ENCODE measurements at regions not wholly inside any gene's neighbourhood (a gene's known extent, or its start where the extent isn't known, plus 50 kb on each side); places are given as distances from the start of the nearest gene placed in this dataset.

DNA sequence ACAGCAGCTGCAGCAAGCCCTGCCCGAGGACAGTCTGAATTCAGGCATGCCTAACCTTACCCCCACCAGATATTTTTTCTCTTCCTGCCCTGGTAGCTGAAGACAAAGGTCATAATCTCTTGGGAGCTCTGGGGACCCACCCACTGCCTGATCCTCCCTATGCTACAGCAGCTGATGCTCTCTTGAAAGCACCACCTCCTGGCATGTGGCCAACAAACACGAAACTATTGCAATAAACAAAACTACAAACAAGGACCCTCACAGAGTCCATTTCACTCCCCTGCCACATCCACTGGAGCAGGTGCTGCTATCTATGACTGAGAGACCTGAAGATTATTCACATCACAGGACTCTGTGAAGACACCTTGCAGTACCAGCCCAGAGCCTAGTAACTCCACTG, 238.5 kb upstream of the HS3ST5 start:
- no peak for DNase-seq
- CTCF ChIA-PET = no interaction called here
- Mint-ChIP-seq H3K9me3 (ENCODE audit: low read depth) (peaks cover 5% of the 10 kb centered on the region), H3K4me1 (no peaks in the 10 kb centered on the region), H3K4me3 (no peak overlapping the region), H3K27ac (no peak overlapping the region), H3K36me3 (no peaks in the 10 kb centered on the region), H3K27me3 (no peaks in the 10 kb centered on the region)
- ATAC-seq = no peak

DNA sequence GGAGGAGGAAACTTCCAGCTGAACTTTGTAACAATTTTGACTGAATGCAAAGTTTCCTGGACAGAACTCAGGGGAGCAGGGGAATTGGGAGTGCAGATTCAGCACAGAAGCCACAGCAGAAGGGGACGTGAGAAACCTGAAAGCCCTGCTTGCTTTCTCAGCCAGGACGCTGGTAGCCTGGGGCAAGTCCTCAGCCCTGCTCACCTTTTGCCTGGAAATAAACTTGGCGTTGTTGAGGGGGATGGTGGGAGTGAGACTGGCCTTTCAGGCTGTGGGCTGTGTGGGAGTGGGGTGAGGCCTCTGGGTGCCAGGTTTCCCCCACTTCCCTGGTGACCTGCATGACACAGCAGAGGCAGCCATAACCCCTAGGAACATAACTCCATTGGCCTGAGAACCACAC, 238.1 kb upstream of the HS3ST5 start:
- ATAC-seq (no peak), DNase-seq (no peak)
- Mint-ChIP-seq H3K4me1 (no peaks in the 10 kb centered on the region), H3K4me3 (no peak overlapping the region), H3K36me3 (no peaks in the 10 kb centered on the region), H3K27me3 (no peaks in the 10 kb centered on the region), H3K27ac (no peak overlapping the region), H3K9me3 (ENCODE audit: low read depth) (peaks cover 5% of the 10 kb centered on the region)
- CTCF ChIA-PET = no interaction called here

DNA sequence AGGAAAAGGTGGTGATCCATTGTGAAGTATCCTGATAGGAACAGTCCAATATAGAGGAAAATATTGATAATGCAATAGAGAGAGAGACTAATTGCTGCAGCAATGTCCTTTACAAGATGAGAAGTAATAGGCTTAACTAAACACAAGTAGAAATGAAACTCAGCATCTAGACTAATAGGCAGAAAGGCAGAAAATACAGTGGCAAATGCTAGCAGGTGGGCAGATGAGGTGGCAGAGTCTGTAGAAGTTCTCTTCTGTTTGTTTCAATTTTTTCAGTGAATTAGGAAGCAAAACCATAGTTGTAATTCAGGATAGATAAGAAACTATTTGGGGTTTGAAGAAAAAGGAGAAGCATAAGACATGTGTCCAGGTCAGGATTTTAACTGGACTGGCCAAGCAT, 236.7 kb upstream of the HS3ST5 start:
- no peak for DNase-seq
- Mint-ChIP-seq H3K36me3 (no peaks in the 10 kb centered on the region), H3K4me3 (no peak overlapping the region), H3K4me1 (no peaks in the 10 kb centered on the region), H3K27me3 (no peaks in the 10 kb centered on the region), H3K27ac (no peak overlapping the region), H3K9me3 (ENCODE audit: low read depth) (peaks cover 5% of the 10 kb centered on the region)
- ATAC-seq = no peak
- CTCF ChIA-PET = no interaction called here

- Mint-ChIP-seq H3K27me3 (no peaks in the 10 kb centered on the region), H3K27ac (no peak overlapping the region), H3K4me1 (no peaks in the 10 kb centered on the region), H3K36me3 (no peaks in the 10 kb centered on the region), H3K9me3 (ENCODE audit: low read depth) (peaks cover 8% of the 10 kb centered on the region), H3K4me3 (no peak overlapping the region)
- ATAC-seq (no peak), DNase-seq (no peak)
- CTCF ChIA-PET = no interaction called here
Observed at GRCh38 chr6:114577109-114577508, 234.3 kb upstream of the HS3ST5 start.

- ATAC-seq (no peak), DNase-seq (no peak)
- H3K27me3 Mint-ChIP-seq = no peaks in the 10 kb centered on the region
- H3K27ac Mint-ChIP-seq = no peak overlapping the region
- no peak overlapping the region for H3K4me3 Mint-ChIP-seq
- H3K4me1 Mint-ChIP-seq = no peaks in the 10 kb centered on the region
- H3K9me3 Mint-ChIP-seq (ENCODE audit: low read depth) = peaks cover 6% of the 10 kb centered on the region
- CTCF ChIA-PET = no interaction called here
- H3K36me3 Mint-ChIP-seq = no peaks in the 10 kb centered on the region
Observed at GRCh38 chr6:114576330-114576729, 233.5 kb upstream of the HS3ST5 start.

DNA sequence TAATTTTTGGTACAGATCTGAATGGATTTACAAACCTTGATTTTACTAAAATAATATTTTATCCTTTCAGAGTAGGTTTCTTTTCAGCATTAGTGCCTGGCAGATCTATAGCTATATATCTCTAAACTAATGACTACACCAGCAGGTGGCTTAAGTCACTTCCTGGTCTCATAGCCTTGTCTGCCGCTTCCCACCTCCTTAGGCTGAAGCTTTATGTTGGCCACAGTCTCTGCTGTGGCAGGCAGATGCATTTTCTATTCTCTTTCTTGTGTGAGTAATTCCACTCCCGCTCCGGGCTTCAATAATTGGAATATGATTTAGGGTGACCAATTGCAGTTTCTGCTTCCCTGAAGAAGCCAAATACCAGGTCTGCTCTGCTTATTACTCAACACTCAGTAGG, 226.8 kb upstream of the HS3ST5 start:
- CTCF ChIA-PET = no interaction called here
- Mint-ChIP-seq H3K4me1 (no peaks in the 10 kb centered on the region), H3K27me3 (no peaks in the 10 kb centered on the region), H3K36me3 (no peaks in the 10 kb centered on the region), H3K4me3 (no peak overlapping the region), H3K27ac (no peak overlapping the region), H3K9me3 (ENCODE audit: low read depth) (peaks cover 5% of the 10 kb centered on the region)
- ATAC-seq (no peak), DNase-seq (no peak)

DNA sequence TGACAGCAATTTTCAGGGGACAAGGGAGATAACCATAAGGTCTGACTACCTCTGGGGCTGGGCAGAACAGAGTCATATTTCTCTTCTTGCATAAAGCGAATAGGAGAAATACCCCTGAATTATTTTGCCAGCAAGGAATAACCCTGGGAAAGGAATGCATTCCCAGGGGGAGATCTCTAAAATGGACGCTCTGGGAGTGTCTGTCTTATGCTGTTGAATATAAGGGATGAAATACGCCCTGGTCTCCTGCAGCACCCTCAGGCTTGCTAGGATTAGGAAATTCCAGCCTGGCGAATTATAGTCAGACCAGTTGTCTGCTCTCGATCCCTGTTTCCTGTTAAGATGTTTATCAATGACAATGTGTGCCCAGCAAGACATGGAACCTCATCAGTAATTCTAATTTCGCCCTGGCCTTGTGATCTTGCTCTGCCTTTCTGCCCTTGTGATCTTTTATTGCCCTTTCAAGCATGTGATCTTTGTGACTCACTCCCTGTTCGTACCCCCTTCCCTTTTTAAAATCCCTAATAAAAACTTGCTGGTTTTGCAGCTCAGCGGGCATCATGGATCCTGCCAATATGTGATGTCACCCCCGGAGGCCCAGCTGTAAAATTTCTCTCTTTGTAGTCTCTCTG, 221.6 kb upstream of the HS3ST5 start:
- Mint-ChIP-seq H3K36me3 (no peaks in the 10 kb centered on the region), H3K27me3 (no peaks in the 10 kb centered on the region)
- CTCF ChIA-PET = no interaction called here

DNA sequence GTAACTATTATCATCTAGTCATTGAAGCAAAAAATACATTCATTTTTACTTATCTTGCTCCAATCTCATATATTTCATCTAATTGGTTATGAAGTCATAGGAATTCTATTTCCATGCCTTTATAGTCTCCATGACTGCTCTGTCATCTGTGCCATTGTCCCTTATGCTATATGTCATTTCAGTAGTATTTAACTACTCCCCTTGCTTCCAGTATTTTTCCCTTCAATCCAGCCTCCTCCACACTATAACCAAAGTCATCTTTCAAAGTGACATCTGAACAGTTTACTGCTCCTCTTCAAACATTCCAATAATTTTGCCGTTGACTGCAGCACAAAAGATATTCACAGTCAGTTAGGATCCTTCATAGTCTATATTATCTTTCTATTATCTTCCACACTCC, 216.6 kb upstream of the HS3ST5 start:
- no peaks in the 10 kb centered on the region for H3K36me3 Mint-ChIP-seq
- peaks cover 9% of the 10 kb centered on the region for H3K9me3 Mint-ChIP-seq (ENCODE audit: low read depth)
- CTCF ChIA-PET = no interaction called here
- no peak overlapping the region for H3K4me3 Mint-ChIP-seq
- no peak for ATAC-seq
- H3K27ac Mint-ChIP-seq = no peak overlapping the region
- H3K4me1 Mint-ChIP-seq = no peaks in the 10 kb centered on the region
- no peaks in the 10 kb centered on the region for H3K27me3 Mint-ChIP-seq
- DNase-seq = no peak

More for the DNA sequence above, 221.6 kb upstream of the HS3ST5 start:
- H3K27ac Mint-ChIP-seq = no peak overlapping the region
- H3K4me1 Mint-ChIP-seq = no peaks in the 10 kb centered on the region
- peaks cover 13% of the 10 kb centered on the region for H3K9me3 Mint-ChIP-seq (ENCODE audit: low read depth)
- no peak for DNase-seq
- H3K4me3 Mint-ChIP-seq = no peak overlapping the region
- no peak for ATAC-seq

DNA sequence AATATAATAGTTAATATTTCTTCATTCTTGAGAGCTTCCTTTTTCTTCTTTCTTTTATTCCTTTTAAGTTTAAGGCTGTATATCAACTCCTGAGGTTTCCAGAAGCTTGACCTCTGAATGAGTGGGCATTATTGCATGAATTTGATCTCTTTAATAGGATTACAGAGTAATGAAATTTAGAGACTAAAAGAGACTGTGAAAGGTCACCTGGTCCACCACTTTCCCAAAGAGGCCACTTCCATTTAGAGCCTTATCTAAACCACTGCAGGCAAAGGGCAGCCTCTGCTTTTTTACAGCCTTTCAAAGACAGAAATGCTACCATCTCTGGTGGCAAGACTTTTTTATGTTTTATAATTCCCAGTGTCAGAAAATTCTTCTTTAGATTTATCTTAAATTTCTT, 215.3 kb upstream of the HS3ST5 start:
- Mint-ChIP-seq H3K4me3 (no peak overlapping the region), H3K9me3 (ENCODE audit: low read depth) (no peaks in the 10 kb centered on the region), H3K27ac (no peak overlapping the region), H3K36me3 (no peaks in the 10 kb centered on the region), H3K27me3 (no peaks in the 10 kb centered on the region), H3K4me1 (no peaks in the 10 kb centered on the region)
- DNase-seq (no peak), ATAC-seq (no peak)
- CTCF ChIA-PET = no interaction called here

DNA sequence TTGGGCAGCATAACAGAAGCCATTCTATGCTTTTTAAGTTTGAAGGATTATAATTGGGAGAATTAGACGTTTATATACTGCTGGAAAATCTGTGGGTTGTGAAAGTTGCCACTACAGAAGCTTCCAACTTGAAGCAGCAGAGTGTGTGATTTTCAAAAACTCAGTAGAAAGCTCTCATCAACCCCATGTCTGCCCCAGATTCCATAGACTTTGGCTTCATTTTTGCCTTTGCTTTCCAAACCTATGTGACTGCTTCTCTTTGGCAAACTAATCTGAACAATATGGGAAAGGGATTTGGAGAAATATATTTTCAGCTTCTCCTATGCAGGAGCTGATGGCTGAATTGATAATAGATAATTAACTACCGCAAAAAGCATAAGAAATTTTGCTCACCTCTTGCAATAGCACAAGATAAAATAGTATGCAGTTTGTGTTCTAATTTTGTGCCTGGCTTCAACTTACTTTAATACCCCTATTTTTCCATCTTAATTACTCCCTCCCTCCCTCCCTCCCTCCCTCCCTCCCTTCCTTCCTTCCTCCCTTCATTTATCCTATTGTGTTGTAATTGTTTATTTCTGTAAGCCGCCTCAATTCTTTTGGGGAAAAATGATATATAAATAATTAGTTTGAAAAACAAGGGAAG, 214.1 kb upstream of the HS3ST5 start:
- DNase-seq = no peak
- ATAC-seq = no peak
- H3K4me1 Mint-ChIP-seq = no peaks in the 10 kb centered on the region
- CTCF ChIA-PET = no interaction called here
- H3K27me3 Mint-ChIP-seq = no peaks in the 10 kb centered on the region
- no peak overlapping the region for H3K27ac Mint-ChIP-seq
- no peaks in the 10 kb centered on the region for H3K36me3 Mint-ChIP-seq
- H3K4me3 Mint-ChIP-seq = no peak overlapping the region
- peaks cover 3% of the 10 kb centered on the region for H3K9me3 Mint-ChIP-seq (ENCODE audit: low read depth)

DNA sequence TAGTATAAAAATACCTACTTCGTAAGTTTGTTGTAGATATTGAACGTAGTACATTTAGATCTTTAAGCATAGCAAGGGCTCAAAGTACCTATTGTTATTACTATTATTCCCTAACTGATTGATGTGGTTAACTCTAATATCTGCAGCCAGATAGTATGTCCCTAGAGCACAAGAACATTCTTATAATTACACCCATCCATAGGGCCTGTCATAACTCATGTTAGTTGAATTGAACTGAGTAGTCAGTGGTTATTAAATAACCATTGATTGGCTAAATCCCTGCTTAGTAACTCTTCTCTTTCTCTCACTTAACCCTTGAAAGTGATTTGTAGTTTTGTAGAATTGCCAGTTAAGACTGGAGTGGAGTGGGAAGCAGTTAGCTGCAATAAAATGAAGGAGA, 207.5 kb upstream of the HS3ST5 start:
- ATAC-seq (no peak), DNase-seq (no peak)
- no peak overlapping the region for H3K4me3 Mint-ChIP-seq
- H3K4me1 Mint-ChIP-seq = no peaks in the 10 kb centered on the region
- H3K9me3 Mint-ChIP-seq (ENCODE audit: low read depth) = peaks cover 3% of the 10 kb centered on the region
- no peak overlapping the region for H3K27ac Mint-ChIP-seq
- CTCF ChIA-PET = no interaction called here
- H3K36me3 Mint-ChIP-seq = no peaks in the 10 kb centered on the region
- no peaks in the 10 kb centered on the region for H3K27me3 Mint-ChIP-seq

GRCh38 chr6:114543696-114544095, 200.9 kb upstream of the HS3ST5 start:
- Mint-ChIP-seq H3K4me1 (no peaks in the 10 kb centered on the region), H3K36me3 (no peaks in the 10 kb centered on the region), H3K4me3 (no peak overlapping the region), H3K27ac (no peak overlapping the region), H3K9me3 (ENCODE audit: low read depth) (peaks cover 2% of the 10 kb centered on the region), H3K27me3 (no peaks in the 10 kb centered on the region)
- no peak for DNase-seq
- CTCF ChIA-PET = no interaction called here
- no peak for ATAC-seq

DNA sequence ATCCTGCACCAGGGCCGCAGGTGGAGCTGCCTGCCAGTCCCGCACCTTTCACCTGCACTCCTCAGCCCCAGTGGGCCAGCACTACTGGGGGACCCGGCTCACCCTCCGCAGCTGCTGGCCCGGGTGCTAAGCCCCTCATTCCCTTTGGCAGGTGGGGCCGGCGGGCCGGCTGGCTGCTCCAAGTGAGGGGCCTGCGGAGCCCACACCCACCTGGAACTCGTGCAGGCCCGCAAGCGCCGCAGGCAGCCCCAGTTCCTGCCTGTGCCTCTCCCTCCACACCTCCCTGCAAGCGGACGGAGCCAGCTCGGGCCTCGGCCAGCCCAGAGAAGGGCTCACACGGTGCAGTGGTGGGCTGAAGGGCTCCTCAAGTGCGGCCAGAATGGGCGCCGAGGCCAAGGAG, 199.0 kb upstream of the HS3ST5 start:
- no peaks in the 10 kb centered on the region for H3K27me3 Mint-ChIP-seq
- H3K4me3 Mint-ChIP-seq = no peak overlapping the region
- no peak overlapping the region for H3K27ac Mint-ChIP-seq
- no peaks in the 10 kb centered on the region for H3K4me1 Mint-ChIP-seq
- no peak for DNase-seq
- no peaks in the 10 kb centered on the region for H3K36me3 Mint-ChIP-seq
- ATAC-seq = no peak
- peaks cover 5% of the 10 kb centered on the region for H3K9me3 Mint-ChIP-seq (ENCODE audit: low read depth)
- CTCF ChIA-PET = no interaction called here

GRCh38 chr6:114537977-114538376, 195.2 kb upstream of the HS3ST5 start:
- DNase-seq (no peak), ATAC-seq (no peak)
- no peaks in the 10 kb centered on the region for H3K4me1 Mint-ChIP-seq
- CTCF ChIA-PET = no interaction called here
- H3K27ac Mint-ChIP-seq = no peak overlapping the region
- H3K27me3 Mint-ChIP-seq = no peaks in the 10 kb centered on the region
- H3K4me3 Mint-ChIP-seq = no peak overlapping the region
- no peaks in the 10 kb centered on the region for H3K36me3 Mint-ChIP-seq
- H3K9me3 Mint-ChIP-seq (ENCODE audit: low read depth) = peaks cover 5% of the 10 kb centered on the region

GRCh38 chr6:114534813-114535212, 192.0 kb upstream of the HS3ST5 start:
- H3K36me3 Mint-ChIP-seq = no peaks in the 10 kb centered on the region
- H3K4me1 Mint-ChIP-seq = no peaks in the 10 kb centered on the region
- CTCF ChIA-PET = no interaction called here
- no peaks in the 10 kb centered on the region for H3K27me3 Mint-ChIP-seq
- H3K27ac Mint-ChIP-seq = no peak overlapping the region
- H3K9me3 Mint-ChIP-seq (ENCODE audit: low read depth) = peaks cover 3% of the 10 kb centered on the region
- ATAC-seq = no peak
- no peak overlapping the region for H3K4me3 Mint-ChIP-seq
- DNase-seq = no peak

Measured in activated CD8-positive, alpha-beta memory T cell treated with anti-CD3 and anti-CD28 coated beads, Interleukin-2, amount 10 ng/mL, durations not matched to agents 7 days and 5 days (primary cell).